Tibial artery (tissue), 4 donors: ENCODE measurements at regions not wholly inside any gene's neighbourhood (a gene's known extent, or its start where the extent isn't known, plus 50 kb on each side); places are given as distances from the start of the nearest gene placed in this dataset.

Experiments used
- DNase-seq, 2 donors: peaks; one replicate each; pipeline ENCODE4 v3.0.0-alpha.2; 2019
- H3K27ac ChIP-seq, 2 donors: fragments of 200-600 bp; sonication (generic) in 1 of 2; 1 replicate in 1 of 2; 2 replicates in 1 of 2; pipeline ENCODE4 v1.5.1; 2018 to 2019; ENCODE audit warnings: mild to moderate bottlenecking in 1 of 2
- H3K27me3 ChIP-seq, 2 donors: fragments of 200-600 bp; sonication (generic) in 1 of 2; one replicate each; pipeline versions ENCODE4 v1.5.1 to v1.6.0; 2016 to 2019
- H3K36me3 ChIP-seq, 3 donors: fragments of 200-600 bp; sonication (generic) in 2 of 3; one replicate each; pipeline ENCODE4 v1.5.1; 2016 to 2019; ENCODE audit warnings: mild to moderate bottlenecking in 2 of 3
- H3K4me1 ChIP-seq, 4 donors: fragments of 200-600 bp; sonication (generic) in 2 of 4; 1 replicate in 3 of 4; 2 replicates in 1 of 4; pipeline ENCODE4 v1.5.1; 2016 to 2019
- H3K4me3 ChIP-seq, 2 donors: fragments of 200-600 bp; sonication (generic) in 1 of 2; 1 replicate in 1 of 2; 2 replicates in 1 of 2; pipeline ENCODE4 v1.5.1; 2018 to 2019; ENCODE audit warnings: mild to moderate bottlenecking in 2 of 2
- H3K9me3 ChIP-seq, 3 donors: fragments of 200-600 bp; sonication (generic) in 1 of 3; one replicate each; pipeline ENCODE4 v1.5.1; 2016 to 2019
- intact Hi-C: fragments of 100-400 bp; cut with DNase I; formaldehyde crosslinking; loops from one replicate; pipeline ENCODE4 v1.15.0; 2023; ENCODE audit warnings: low total_unique reads
- TF ChIP-seq, protein P1 (sequence below), 2 experiments: fragments of 200-600 bp in 1 of 2; fragments of 450-650 bp in 1 of 2; IDR thresholded peaks; one replicate each; pipeline ENCODE4 v1.5.1; 2017 to 2019; ENCODE audit warnings: antibody characterized with exemption in 2 of 2, mild to moderate bottlenecking in 1 of 2, moderate library complexity in 1 of 2

DNA sequence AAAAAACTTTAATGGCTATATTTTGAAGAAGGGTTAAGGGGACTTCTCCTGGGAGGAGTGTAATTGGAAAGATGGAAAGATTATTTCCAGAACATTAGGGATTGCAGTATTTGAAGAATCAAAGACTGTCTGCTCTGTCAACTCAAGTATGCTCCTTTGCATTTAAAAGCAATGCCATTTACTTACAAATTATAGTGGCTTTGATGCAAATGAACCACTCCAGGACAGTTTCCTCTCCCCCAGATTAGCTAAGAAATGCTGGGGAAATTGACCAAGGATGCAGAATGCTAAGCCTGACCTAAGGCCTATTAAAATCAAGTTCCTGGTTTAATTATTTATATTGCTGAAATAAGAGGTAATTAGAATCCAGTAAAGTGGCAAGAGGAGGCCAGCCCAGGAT, 110.5 kb upstream of the CAMK1G start:
- Histone ChIP-seq H3K9me3 (peaks cover 0 to 15% (median 8%) of the 10 kb centered on the region in 3 donors), H3K36me3 (no peaks in the 10 kb centered on the region), H3K27me3 (no peaks in the 10 kb centered on the region), H3K4me1 (no peaks in the 10 kb centered on the region), H3K27ac (no peak overlapping the region), H3K4me3 (no peak overlapping the region)
- intact Hi-C loops, result no loop called here
- no peak for DNase-seq
- TF ChIP-seq, protein P1, sequence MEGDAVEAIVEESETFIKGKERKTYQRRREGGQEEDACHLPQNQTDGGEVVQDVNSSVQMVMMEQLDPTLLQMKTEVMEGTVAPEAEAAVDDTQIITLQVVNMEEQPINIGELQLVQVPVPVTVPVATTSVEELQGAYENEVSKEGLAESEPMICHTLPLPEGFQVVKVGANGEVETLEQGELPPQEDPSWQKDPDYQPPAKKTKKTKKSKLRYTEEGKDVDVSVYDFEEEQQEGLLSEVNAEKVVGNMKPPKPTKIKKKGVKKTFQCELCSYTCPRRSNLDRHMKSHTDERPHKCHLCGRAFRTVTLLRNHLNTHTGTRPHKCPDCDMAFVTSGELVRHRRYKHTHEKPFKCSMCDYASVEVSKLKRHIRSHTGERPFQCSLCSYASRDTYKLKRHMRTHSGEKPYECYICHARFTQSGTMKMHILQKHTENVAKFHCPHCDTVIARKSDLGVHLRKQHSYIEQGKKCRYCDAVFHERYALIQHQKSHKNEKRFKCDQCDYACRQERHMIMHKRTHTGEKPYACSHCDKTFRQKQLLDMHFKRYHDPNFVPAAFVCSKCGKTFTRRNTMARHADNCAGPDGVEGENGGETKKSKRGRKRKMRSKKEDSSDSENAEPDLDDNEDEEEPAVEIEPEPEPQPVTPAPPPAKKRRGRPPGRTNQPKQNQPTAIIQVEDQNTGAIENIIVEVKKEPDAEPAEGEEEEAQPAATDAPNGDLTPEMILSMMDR (IDR thresholded peaks at IDR 0.05), result no peak

DNA sequence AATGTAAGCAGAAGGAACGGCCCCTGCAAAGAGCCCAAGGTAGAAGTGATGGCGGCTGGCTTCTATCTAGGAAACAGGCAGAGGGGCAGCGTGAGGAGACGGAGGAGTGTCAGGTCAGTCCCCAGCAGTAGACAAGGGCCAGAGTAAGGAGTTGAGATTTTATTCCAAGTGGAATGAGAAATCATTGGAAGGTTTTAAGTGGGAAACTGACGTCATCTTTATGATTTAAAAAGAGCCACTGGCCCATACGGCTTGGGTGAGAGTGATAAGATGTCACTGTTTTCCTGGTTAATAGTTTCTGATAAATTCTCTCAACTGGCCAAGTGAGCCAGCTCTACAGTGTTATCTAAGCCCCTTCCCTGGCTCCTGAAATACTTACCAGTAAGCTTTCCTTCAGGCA, 103.2 kb upstream of the CAMK1G start:
- no peak for DNase-seq
- Histone ChIP-seq H3K4me1 (no peaks in the 10 kb centered on the region), H3K36me3 (no peaks in the 10 kb centered on the region), H3K27ac (no peak overlapping the region), H3K9me3 (no peaks in the 10 kb centered on the region), H3K4me3 (no peak overlapping the region), H3K27me3 (no peaks in the 10 kb centered on the region)
- intact Hi-C loops, result no loop called here
- TF ChIP-seq, protein P1 (IDR thresholded peaks at IDR 0.05), result no peak

DNA sequence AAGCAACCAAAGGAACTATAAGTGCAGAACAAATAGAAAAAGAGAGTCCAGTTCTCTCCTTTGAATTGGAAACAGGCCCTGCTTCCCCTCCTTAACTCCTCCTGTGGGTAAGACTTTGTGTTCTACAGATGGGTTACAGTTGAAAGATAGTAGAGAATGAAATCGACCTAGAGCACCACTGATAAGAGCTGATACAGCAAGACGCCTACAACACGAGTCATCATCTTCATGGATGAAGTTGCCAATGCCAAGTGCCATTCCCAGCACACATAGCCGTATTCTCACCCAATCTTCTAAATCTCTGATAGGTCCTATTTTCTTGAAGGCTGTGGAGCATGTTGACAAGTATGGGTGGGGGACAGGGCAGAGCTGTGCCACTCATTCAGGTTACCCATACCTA, 99.8 kb upstream of the CAMK1G start:
- no peaks in the 10 kb centered on the region for H3K9me3 ChIP-seq
- H3K27me3 ChIP-seq, result no peaks in the 10 kb centered on the region
- no peaks in the 10 kb centered on the region for H3K4me1 ChIP-seq
- no peak overlapping the region for H3K4me3 ChIP-seq
- intact Hi-C loops, result no loop called here
- TF ChIP-seq, protein P1 (IDR thresholded peaks at IDR 0.05), result no peak
- no peaks in the 10 kb centered on the region for H3K36me3 ChIP-seq
- H3K27ac ChIP-seq, result no peak overlapping the region
- no peak for DNase-seq

DNA sequence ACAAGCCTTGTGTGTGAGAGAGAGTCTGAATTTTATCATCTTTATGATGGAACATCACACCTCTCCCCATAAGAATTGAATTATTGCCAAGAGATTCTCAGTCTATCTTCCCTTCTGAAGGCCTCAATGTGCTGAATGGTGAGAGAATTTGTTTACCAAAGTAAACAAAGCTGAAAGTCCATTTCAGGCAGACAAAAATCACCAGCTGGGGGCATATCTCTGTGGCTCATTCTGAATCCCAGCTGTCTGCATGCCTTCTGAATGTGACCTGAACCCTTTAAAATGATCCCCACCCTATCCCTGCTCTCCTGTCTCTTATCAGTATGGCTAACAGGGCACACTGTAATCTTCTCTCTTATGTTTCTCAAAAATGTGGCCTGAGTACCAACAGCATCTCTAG, 99.1 kb upstream of the CAMK1G start:
- Histone ChIP-seq H3K4me3 (no peak overlapping the region), H3K27me3 (no peaks in the 10 kb centered on the region), H3K27ac (no peak overlapping the region), H3K36me3 (no peaks in the 10 kb centered on the region), H3K4me1 (no peaks in the 10 kb centered on the region), H3K9me3 (no peaks in the 10 kb centered on the region)
- TF ChIP-seq, protein P1 (IDR thresholded peaks at IDR 0.05), result no peak
- intact Hi-C loops, result no loop called here
- DNase-seq, result no peak

DNA sequence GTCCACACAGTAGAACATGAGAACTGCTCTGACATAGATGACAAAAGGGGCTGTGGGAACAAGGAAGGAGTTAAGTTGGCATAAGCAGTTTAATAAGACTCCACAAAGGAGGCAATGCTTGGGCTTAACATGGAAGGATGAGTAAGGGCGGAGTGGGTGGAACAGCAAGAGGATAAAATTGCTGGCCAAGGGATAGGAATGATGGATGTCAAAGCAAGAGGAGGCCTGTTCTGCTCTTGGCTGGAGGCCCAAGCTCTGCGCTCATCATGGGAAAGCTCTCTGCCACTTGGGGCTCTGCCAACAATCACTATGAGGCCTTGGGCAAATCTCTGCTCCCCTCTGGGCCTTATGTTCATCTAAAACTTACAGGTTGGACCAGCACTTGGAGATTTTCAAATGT, 98.3 kb upstream of the CAMK1G start:
- no peaks in the 10 kb centered on the region for H3K27me3 ChIP-seq
- H3K27ac ChIP-seq, result no peak overlapping the region
- H3K4me3 ChIP-seq, result no peak overlapping the region
- no peak for DNase-seq
- no peaks in the 10 kb centered on the region for H3K36me3 ChIP-seq
- intact Hi-C loops, result no loop called here
- H3K4me1 ChIP-seq, result no peaks in the 10 kb centered on the region
- no peaks in the 10 kb centered on the region for H3K9me3 ChIP-seq
- TF ChIP-seq, protein P1 (IDR thresholded peaks at IDR 0.05), result no peak

DNA sequence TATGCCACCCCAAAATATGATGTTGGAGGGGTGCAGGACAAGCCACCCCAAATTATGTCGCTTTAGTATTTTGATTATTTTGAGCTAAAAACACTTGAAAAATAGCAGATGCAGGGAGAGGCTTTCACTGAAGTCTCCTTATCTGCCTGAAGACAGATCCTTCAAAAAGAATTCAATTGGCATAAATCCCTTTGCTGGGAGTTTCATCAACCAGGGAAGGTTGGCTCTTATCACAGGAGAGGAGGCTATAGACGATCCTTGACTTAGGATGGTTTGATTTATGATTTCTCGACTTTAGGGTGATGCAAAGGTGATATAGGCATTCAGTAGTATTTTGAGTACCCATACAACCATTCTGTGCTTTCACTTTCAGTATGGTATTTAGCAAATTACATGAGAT, 97.8 kb upstream of the CAMK1G start:
- H3K36me3 ChIP-seq, result no peaks in the 10 kb centered on the region
- no peak overlapping the region for H3K4me3 ChIP-seq
- TF ChIP-seq, protein P1 (IDR thresholded peaks at IDR 0.05), result no peak
- H3K27me3 ChIP-seq, result no peaks in the 10 kb centered on the region
- no peaks in the 10 kb centered on the region for H3K4me1 ChIP-seq
- no peak for DNase-seq
- no peak overlapping the region for H3K27ac ChIP-seq
- no peaks in the 10 kb centered on the region for H3K9me3 ChIP-seq
- intact Hi-C loops, result no loop called here
